GM18867 (cell line): ENCODE measurements at regions not wholly inside any gene's neighbourhood (a gene's known extent, or its start where the extent isn't known, plus 50 kb on each side); places are given as distances from the start of the nearest gene placed in this dataset.
A peak's percentile ranks its signal among the peaks of the same experiment; 100 is the strongest.

Experiments
- ATAC-seq: cut with Tn5 transposase; IDR thresholded peaks from one replicate; pipeline ENCODE4 v1.9.1; 2021; ENCODE audit warnings: mild to moderate bottlenecking, moderate library complexity; ENCODE audit not compliant: unreplicated experiment

GRCh38 chr3:165283328-165283727 lies 87.1 kb upstream of the SLITRK3 start:
- no peak for ATAC-seq

GRCh38 chr3:165279471-165279870 lies 83.3 kb upstream of the SLITRK3 start:
- no peak for ATAC-seq

GRCh38 chr3:165273411-165273810 lies 77.2 kb upstream of the SLITRK3 start:
- ATAC-seq, result no peak

GRCh38 chr3:165259541-165260193 lies 63.5 kb upstream of the SLITRK3 start:
- ATAC-seq, result no peak

GRCh38 chr3:165256554-165257065 lies 60.4 kb upstream of the SLITRK3 start:
- no peak for ATAC-seq

- ATAC-seq, result peak; percentile 58
These were observed 58.6 kb upstream of the SLITRK3 start for GRCh38 chr3:165254812-165255211.
